T follicular helper cell (primary cell): ENCODE measurements at regions not wholly inside any gene's neighbourhood (a gene's known extent, or its start where the extent isn't known, plus 50 kb on each side); places are given as distances from the start of the nearest gene placed in this dataset.

Source experiments
- DNase-seq: peaks from one replicate; pipeline ENCODE4 v3.0.0-alpha.2; 2020; ENCODE audit warnings: low read depth

- DNase-seq: no peak
Observed at GRCh38 chr20:57877995-57878394, 168.2 kb upstream of the PMEPA1 start.

- no peak for DNase-seq
Observed at GRCh38 chr20:57877131-57877824, 167.5 kb upstream of the PMEPA1 start.

GRCh38 chr20:57876163-57876562 is 166.3 kb upstream of the PMEPA1 start:
- DNase-seq: no peak

GRCh38 chr20:57874141-57874540 is 164.3 kb upstream of the PMEPA1 start:
- DNase-seq: no peak

GRCh38 chr20:57872816-57873409 is 163.1 kb upstream of the PMEPA1 start:
- DNase-seq: no peak

GRCh38 chr20:57871237-57871632 is 161.4 kb upstream of the PMEPA1 start:
- no peak for DNase-seq

- no peak for DNase-seq
Observed at GRCh38 chr20:57870597-57871236, 160.9 kb upstream of the PMEPA1 start.

GRCh38 chr20:57869951-57870315 is 160.1 kb upstream of the PMEPA1 start:
- DNase-seq: no peak

GRCh38 chr20:57869291-57869950 is 159.6 kb upstream of the PMEPA1 start:
- DNase-seq: no peak

- DNase-seq: no peak
Observed at GRCh38 chr20:57868310-57868709, 158.5 kb upstream of the PMEPA1 start.

- no peak for DNase-seq
Observed at GRCh38 chr20:57867807-57868206, 158.0 kb upstream of the PMEPA1 start.

GRCh38 chr20:57867181-57867803 is 157.5 kb upstream of the PMEPA1 start:
- no peak for DNase-seq

GRCh38 chr20:57866250-57867106 is 156.7 kb upstream of the PMEPA1 start:
- DNase-seq: no peak

GRCh38 chr20:57865266-57865665 is 155.5 kb upstream of the PMEPA1 start:
- no peak for DNase-seq

- no peak for DNase-seq
Observed at GRCh38 chr20:57860576-57860975, 150.8 kb upstream of the PMEPA1 start.

GRCh38 chr20:57857969-57858368 is 148.2 kb upstream of the PMEPA1 start:
- no peak for DNase-seq

GRCh38 chr20:57857118-57857517 is 147.3 kb upstream of the PMEPA1 start:
- DNase-seq: no peak

GRCh38 chr20:57856658-57857057 is 146.8 kb upstream of the PMEPA1 start:
- DNase-seq: no peak

GRCh38 chr20:57851796-57852195 is 142.0 kb upstream of the PMEPA1 start:
- no peak for DNase-seq

- no peak for DNase-seq
Observed at GRCh38 chr20:57851025-57851682, 141.3 kb upstream of the PMEPA1 start.
